SU-DHL-6 (cell line): ENCODE measurements at regions not wholly inside any gene's neighbourhood (a gene's known extent, or its start where the extent isn't known, plus 50 kb on each side); places are given as distances from the start of the nearest gene placed in this dataset.

Experiments used
- CTCF ChIP-seq: fragments of 200-600 bp; sonication (generic); IDR thresholded peaks from one replicate; pipeline ENCODE4 v1.5.1; 2017; ENCODE audit warnings: antibody characterized with exemption, mild to moderate bottlenecking, low read length, moderate library complexity; ENCODE audit not compliant: insufficient read depth, poor library complexity, severe bottlenecking
- EZH2phosphoT487 ChIP-seq: fragments of 200-600 bp; sonication (generic), shearing (Covaris generic); conservative IDR thresholded peaks from 2 replicates; pipeline ENCODE4 v1.6.1; 2018; ENCODE audit warnings: mild to moderate bottlenecking, antibody characterized with exemption, low read length, moderate library complexity, mixed read lengths

- TF ChIP-seq CTCF (no peak), EZH2phosphoT487 (no peak)
Observed at GRCh38 chr2:126970583-126970982, 71.9 kb downstream of the TEX51 start.
